Lung microvascular endothelial cell (primary cell): ENCODE measurements at regions not wholly inside any gene's neighbourhood (a gene's known extent, or its start where the extent isn't known, plus 50 kb on each side); places are given as distances from the start of the nearest gene placed in this dataset.
"Not testable (repeated sequence)": the region's sequence is repeated elsewhere in the genome, so short reads cannot be mapped to it uniquely, and the experiment has no call there.

ENCODE experiments used
- DNase-seq, 2 donors: peaks; one replicate each; pipeline versions ENCODE4 v3.0.0 to v3.0.0-alpha.2; 2010; ENCODE audit warnings: low read depth in 2 of 2

GRCh38 chr17:33562792-33563191, 269.7 kb upstream of the ASIC2 start:
- DNase-seq = no peak

- DNase-seq = no peak
Measured at GRCh38 chr17:33564146-33564545, 271.1 kb upstream of the ASIC2 start.

GRCh38 chr17:33567223-33567622, 274.1 kb upstream of the ASIC2 start:
- DNase-seq = no peak

- peak in 1 of 2 donors; percentile 1 for DNase-seq
Measured at GRCh38 chr17:33572615-33573014, 279.5 kb upstream of the ASIC2 start.

GRCh38 chr17:33574942-33575445, 281.9 kb upstream of the ASIC2 start:
- DNase-seq = no peak

- not testable (repeated sequence) for DNase-seq
Measured at GRCh38 chr17:33579740-33580139, 286.6 kb upstream of the ASIC2 start.

- DNase-seq = no peak
Measured at GRCh38 chr17:33580215-33580614, 287.1 kb upstream of the ASIC2 start.

GRCh38 chr17:33582661-33583060, 289.6 kb upstream of the ASIC2 start:
- no peak for DNase-seq

- DNase-seq = no peak
Measured at GRCh38 chr17:33583518-33584417, 290.7 kb upstream of the ASIC2 start.

GRCh38 chr17:33593991-33594390, 300.9 kb upstream of the ASIC2 start:
- no peak for DNase-seq

- DNase-seq = no peak
Measured at GRCh38 chr17:33595828-33596227, 302.7 kb upstream of the ASIC2 start.

- DNase-seq = no peak
Measured at GRCh38 chr17:33596899-33597298, 303.8 kb upstream of the ASIC2 start.

- DNase-seq = no peak
Measured at GRCh38 chr17:33598797-33599196, 305.7 kb upstream of the ASIC2 start.

- peak in 1 of 2 donors; percentile 5 for DNase-seq
Measured at GRCh38 chr17:33602981-33603380, 309.9 kb upstream of the ASIC2 start.

- peak in 1 of 2 donors; percentile 10 for DNase-seq
Measured at GRCh38 chr17:33603789-33604188, 310.7 kb upstream of the ASIC2 start.

GRCh38 chr17:33611532-33611931, 318.4 kb upstream of the ASIC2 start:
- no peak for DNase-seq

- no peak for DNase-seq
Measured at GRCh38 chr17:33615861-33616260, 322.8 kb upstream of the ASIC2 start.

GRCh38 chr17:33623841-33624240, 330.7 kb upstream of the ASIC2 start:
- no peak for DNase-seq

- DNase-seq = no peak
Measured at GRCh38 chr17:33628500-33629346, 335.6 kb upstream of the ASIC2 start.

- no peak for DNase-seq
Measured at GRCh38 chr17:33633446-33633845, 340.4 kb upstream of the ASIC2 start.

- DNase-seq = no peak
Measured at GRCh38 chr17:33637534-33637933, 344.4 kb upstream of the ASIC2 start.
